Activated T-cell treated with anti-CD3 and anti-CD28 coated beads for 1 hour (primary cell): ENCODE measurements at regions not wholly inside any gene's neighbourhood (a gene's known extent, or its start where the extent isn't known, plus 50 kb on each side); places are given as distances from the start of the nearest gene placed in this dataset.

Experiments used
- DNase-seq: peaks from one replicate; pipeline ENCODE4 v3.0.0-alpha.2; 2020; ENCODE audit warnings: low read depth

- no peak for DNase-seq
These were observed 88.0 kb upstream of the IGF1R start for GRCh38 chr15:98560338-98560737.

GRCh38 chr15:98561169-98561941 lies 87.0 kb upstream of the IGF1R start:
- DNase-seq, result no peak

- no peak for DNase-seq
These were observed 85.9 kb upstream of the IGF1R start for GRCh38 chr15:98562331-98562937.

- DNase-seq, result no peak
These were observed 82.8 kb upstream of the IGF1R start for GRCh38 chr15:98565566-98565965.

- DNase-seq, result no peak
These were observed 80.4 kb upstream of the IGF1R start for GRCh38 chr15:98567951-98568350.

GRCh38 chr15:98568382-98569017 lies 79.8 kb upstream of the IGF1R start:
- DNase-seq, result no peak

- DNase-seq, result no peak
These were observed 78.2 kb upstream of the IGF1R start for GRCh38 chr15:98570119-98570518.

GRCh38 chr15:98580572-98580971 lies 67.8 kb upstream of the IGF1R start:
- DNase-seq, result no peak

GRCh38 chr15:98581715-98582114 lies 66.6 kb upstream of the IGF1R start:
- DNase-seq, result no peak

- no peak for DNase-seq
These were observed 65.3 kb upstream of the IGF1R start for GRCh38 chr15:98582900-98583554.

- no peak for DNase-seq
These were observed 64.4 kb upstream of the IGF1R start for GRCh38 chr15:98583771-98584430.

- no peak for DNase-seq
These were observed 62.3 kb upstream of the IGF1R start for GRCh38 chr15:98586066-98586465.

GRCh38 chr15:98592136-98592535 lies 56.2 kb upstream of the IGF1R start:
- no peak for DNase-seq

GRCh38 chr15:98596131-98596530 lies 52.2 kb upstream of the IGF1R start:
- no peak for DNase-seq

GRCh38 chr15:98596885-98597392 lies 51.4 kb upstream of the IGF1R start:
- DNase-seq, result no peak

- DNase-seq, result no peak
These were observed 50.7 kb upstream of the IGF1R start for GRCh38 chr15:98597666-98598065.
